Skin of body (tissue), 1 donor: ENCODE measurements at regions not wholly inside any gene's neighbourhood (a gene's known extent, or its start where the extent isn't known, plus 50 kb on each side); places are given as distances from the start of the nearest gene placed in this dataset.

Experiments used
- DNase-seq: peaks from one replicate; lab custom pipeline; 2025; lab: John Stamatoyannopoulos, UW

- peak; percentile 63 for DNase-seq
Observed at GRCh38 chr9:79129865-79130480, 441.8 kb upstream of the TLE4 start.

DNA sequence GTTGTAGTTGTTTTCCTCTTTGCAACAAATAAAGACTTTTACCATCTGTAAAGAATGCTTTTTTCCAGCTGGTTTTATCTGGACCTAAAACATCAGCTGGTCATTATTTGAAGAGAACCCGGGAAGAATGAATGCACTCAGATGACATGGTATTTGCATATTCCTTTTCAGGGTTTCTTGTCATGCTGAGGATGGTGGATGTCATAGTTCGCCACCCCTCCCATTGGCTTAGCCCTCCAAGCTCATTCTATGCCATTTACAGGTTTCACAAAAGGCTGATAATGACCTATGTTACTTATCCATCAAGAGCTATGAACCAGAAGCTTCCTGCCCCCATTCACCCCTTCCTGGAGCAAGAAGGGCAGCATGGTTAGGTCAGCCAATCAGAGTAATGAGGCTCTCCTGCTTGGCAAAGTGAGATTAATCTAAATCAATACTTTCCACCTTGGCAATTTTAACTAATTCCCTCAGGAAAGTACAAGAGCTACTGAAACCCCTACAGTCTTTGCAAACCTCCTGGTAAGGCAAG is 440.5 kb upstream of the TLE4 start:
- DNase-seq = no peak

DNA sequence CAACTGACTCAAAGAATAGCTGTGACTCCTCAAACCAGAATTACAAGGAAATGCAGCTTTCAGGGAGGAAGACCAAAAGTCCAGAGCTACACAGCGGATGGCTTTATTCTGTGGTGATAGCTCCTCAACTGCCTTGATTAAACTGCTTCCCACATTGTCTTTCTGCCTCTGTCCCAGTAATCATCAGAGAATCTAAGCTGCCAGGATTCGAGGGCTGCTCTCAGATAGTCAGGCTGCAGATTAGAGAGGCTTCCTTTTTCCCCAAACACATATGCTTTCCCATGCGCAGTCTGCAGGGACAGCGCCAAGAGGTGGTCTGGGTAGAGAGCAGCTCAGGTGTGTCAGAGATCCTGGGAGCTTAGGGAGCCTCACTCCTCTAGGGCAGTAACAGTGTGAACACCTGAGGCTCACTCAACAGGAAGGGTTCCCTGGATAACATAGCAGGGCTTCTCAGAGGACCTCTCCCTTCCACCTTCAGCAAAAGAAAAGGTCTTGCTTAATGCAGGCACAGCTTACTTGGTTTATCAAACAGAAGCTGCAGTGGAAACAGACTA is 439.9 kb upstream of the TLE4 start:
- DNase-seq = no peak

GRCh38 chr9:79134654-79135053 is 437.1 kb upstream of the TLE4 start:
- no peak for DNase-seq

GRCh38 chr9:79135681-79136415 is 435.9 kb upstream of the TLE4 start:
- DNase-seq = no peak

GRCh38 chr9:79140751-79141150 is 431.0 kb upstream of the TLE4 start:
- DNase-seq = no peak

GRCh38 chr9:79143211-79143610 is 428.6 kb upstream of the TLE4 start:
- no peak for DNase-seq

GRCh38 chr9:79145442-79145841 is 426.3 kb upstream of the TLE4 start:
- no peak for DNase-seq

- DNase-seq = no peak
Observed at GRCh38 chr9:79149585-79149984, 422.2 kb upstream of the TLE4 start.

- no peak for DNase-seq
Observed at GRCh38 chr9:79151791-79152190, 420.0 kb upstream of the TLE4 start.

- no peak for DNase-seq
Observed at GRCh38 chr9:79152306-79152705, 419.5 kb upstream of the TLE4 start.

DNA sequence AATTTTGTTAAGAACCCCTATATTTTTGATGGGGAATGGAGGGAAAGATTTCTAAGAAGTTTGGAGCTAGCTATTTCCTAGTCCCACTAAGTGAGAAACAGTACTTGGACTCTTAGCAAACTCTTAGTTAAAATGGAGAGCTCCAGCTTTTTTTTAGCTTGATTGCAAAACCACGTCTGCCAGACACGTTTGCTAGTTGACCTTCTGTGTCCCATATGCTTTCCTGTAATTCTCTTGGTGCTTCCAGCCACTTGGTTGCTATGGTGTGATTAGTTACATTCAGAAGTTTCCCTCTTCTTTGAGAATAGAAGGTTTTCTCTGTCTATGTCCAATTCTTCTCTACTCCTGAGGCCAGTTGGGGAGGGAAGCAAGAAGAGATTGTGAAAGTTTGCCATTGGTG is 417.0 kb upstream of the TLE4 start:
- peak; percentile 39 for DNase-seq

GRCh38 chr9:79155308-79155707 is 416.5 kb upstream of the TLE4 start:
- DNase-seq = no peak

DNA sequence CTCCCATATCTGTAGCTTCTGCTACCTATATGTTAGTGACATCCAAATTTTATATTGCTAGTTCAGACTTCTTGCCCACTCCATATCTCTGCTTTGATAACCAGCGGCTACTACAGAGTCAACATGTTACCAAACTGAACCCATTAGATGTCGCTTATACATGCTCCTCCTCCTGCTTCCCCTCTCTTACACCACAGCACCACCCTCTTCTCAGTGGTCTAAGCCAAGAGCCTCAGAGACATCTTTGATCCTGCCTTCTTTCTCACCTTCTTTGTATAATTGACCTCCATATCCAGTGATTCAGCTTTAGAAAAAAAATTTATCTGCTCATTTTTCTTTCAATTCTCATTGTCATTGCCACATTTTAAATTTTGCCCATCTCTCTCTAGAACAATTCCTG is 408.2 kb upstream of the TLE4 start:
- DNase-seq = no peak

DNA sequence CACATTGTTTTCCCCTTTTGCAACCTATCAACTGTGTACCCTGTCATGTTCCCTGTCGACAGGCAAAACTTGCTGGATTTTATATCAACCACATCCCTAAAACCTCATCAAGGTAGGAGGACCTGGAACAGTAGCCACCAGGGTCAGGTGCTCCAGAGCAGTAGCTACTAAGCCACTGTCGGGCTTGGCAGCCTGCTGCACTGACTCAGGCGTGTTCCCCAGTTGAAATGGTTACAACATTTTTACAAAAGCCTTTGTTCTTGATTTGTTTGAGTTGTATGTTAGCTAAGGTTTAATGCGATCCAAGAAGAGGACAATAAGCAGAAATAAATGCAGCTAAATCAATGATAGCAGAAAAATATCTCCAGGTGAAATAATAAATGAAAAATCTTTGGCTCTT is 407.4 kb upstream of the TLE4 start:
- DNase-seq = no peak

GRCh38 chr9:79165020-79165780 is 406.6 kb upstream of the TLE4 start:
- no peak for DNase-seq

DNA sequence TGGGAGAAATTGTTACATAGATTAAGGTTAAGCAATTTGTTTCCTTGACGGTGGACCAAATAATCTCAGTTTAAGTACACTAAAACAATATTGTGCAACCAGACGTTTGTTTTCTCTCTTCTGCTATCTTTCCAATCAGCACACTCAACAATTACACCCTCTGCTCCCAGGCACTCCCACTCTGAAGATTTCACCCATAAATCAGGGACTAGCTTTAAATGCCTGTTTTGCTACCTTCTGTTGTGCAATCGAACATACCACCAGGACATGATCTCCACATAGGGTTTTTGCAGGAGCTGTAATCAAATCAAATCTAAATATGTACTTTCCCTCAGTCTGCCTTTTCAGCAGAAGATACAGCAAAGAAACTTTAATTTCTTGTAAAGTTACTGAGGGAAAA is 405.8 kb upstream of the TLE4 start:
- no peak for DNase-seq

- no peak for DNase-seq
Observed at GRCh38 chr9:79170643-79171042, 401.1 kb upstream of the TLE4 start.

GRCh38 chr9:79173932-79174331 is 397.8 kb upstream of the TLE4 start:
- no peak for DNase-seq

DNA sequence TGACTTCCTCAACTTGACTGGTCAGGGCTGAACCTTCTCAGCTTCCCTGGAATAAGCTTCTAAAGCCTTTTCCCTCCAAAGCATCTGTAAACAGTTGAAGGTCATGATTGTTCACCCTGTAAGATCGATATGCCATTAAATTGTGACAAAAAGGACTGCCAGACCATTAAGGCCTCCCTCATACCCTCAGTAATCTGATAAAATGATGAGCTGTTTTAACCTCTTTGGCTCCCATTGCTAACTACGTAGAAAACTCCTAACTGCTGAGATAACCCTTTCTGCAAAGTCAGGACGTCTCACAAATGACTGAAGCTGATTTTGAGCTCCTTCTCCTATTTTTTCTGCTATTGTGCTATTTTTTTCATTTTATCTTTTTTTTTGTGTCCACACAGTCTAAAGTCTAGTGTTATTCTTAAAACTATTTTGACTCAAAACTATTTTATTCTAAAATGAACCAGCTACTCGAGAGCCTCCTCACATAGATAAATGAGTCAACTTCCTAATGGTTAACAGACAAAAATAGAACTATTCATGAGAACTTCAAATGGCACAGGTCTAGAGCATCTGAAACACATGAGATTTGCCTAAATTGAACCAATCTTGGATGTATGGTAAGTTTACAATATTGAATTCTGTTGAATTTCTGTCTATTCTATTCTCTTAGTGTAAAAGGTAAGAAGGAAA is 395.6 kb upstream of the TLE4 start:
- no peak for DNase-seq

DNA sequence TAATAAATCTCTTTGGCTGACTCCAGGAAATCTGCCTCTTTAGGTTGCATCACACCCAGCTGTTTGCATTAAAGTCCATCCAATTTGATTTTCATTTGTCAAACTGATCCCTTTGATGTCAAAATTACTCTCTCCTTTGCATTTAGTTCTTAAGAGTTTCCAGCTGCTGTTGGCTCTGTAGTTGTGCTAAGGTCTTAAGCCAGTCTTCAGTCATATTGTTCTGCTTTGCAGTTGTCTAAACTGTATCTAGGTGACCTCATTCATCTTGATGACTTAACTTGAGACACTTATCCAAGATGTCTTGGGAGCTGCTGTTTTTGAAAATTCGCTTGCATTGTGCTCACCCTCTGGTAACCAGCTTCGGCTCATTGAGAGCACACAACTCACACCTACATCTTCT is 386.9 kb upstream of the TLE4 start:
- DNase-seq = peak; percentile 49

DNA sequence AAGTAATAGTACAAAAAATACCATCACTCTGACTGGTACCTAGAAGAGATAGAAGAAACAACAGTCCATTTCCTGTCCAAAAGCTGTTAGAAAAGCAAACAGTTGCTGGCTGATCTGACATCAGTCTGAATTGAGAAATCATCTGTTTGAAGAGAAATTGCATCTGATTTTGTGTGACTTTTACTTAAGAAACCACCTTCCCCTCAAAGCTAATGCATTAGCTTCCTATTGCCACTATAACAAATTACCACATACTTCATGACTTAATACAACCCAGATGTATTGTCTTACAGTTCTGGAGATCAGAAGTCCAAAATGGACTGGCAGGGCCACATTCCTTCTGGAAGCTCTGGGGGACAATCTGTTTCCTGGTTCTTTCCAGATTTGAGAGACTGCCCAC is 385.9 kb upstream of the TLE4 start:
- no peak for DNase-seq
